SK-N-SH (cell line): ENCODE measurements at regions not wholly inside any gene's neighbourhood (a gene's known extent, or its start where the extent isn't known, plus 50 kb on each side); places are given as distances from the start of the nearest gene placed in this dataset.

Experiments
- CTCF ChIA-PET: fragments of 300-600, 350-600 bp; formaldehyde crosslinking; extraction: SDS; loops from one replicate; lab custom pipeline; 2021; lab: Yijun Ruan, JAX
- POLR2A ChIA-PET: fragments of 350-600 bp; sonication (Branson Sonifier 250); formaldehyde crosslinking; extraction: SDS; loops from one replicate; lab custom pipeline; 2020; ENCODE audit warnings: antibody characterized with exemption, inconsistent platforms; lab: Yijun Ruan, JAX
- DNase-seq: peaks from one replicate; pipeline ENCODE4 v3.0.0; 2012
- H2AFZ ChIP-seq: fragments of 200-600 bp; sonication (generic); 2 replicates; pipeline ENCODE4 v1.8.1; 2016; ENCODE audit warnings: antibody characterized with exemption, mild to moderate bottlenecking, low read depth
- H3F3A ChIP-seq: fragments of 200-600 bp; sonication (generic); replicated peaks from 2 replicates; pipeline ENCODE3; 2016; ENCODE audit warnings: antibody characterized with exemption, mild to moderate bottlenecking; ENCODE audit not compliant: insufficient read depth
- H3K27ac ChIP-seq, 2 experiments: fragments of 200-500 bp in 1 of 2; fragments of 200-600 bp in 1 of 2; sonication (Bioruptor generic) in 1 of 2; sonication (generic), shearing (Covaris generic) in 1 of 2; 2 replicates each; pipeline versions ENCODE4 v1.5.1 to v1.6.1; 2014 to 2016; ENCODE audit warnings: low read depth in 2 of 2, inconsistent platforms in 1 of 2, low read length in 1 of 2, mild to moderate bottlenecking in 1 of 2, mixed read lengths in 1 of 2
- H3K27me3 ChIP-seq: fragments of 200-600 bp; sonication (generic), shearing (Covaris generic); 2 replicates; pipeline ENCODE4 v1.6.1; 2016; ENCODE audit warnings: mixed run types; ENCODE audit not compliant: insufficient read depth
- H3K36me3 ChIP-seq, 2 experiments: fragments of 200-500 bp in 1 of 2; fragments of 200-600 bp in 1 of 2; sonication (Bioruptor generic) in 1 of 2; sonication (generic) in 1 of 2; replicated peaks in 1 of 2; 2 replicates each; pipeline versions ENCODE3 to v1.5.1; 2014 to 2016; ENCODE audit warnings: low read length in 1 of 2, mild to moderate bottlenecking in 1 of 2; ENCODE audit not compliant: insufficient read depth in 2 of 2, control insufficient read depth in 1 of 2
- H3K4me1 ChIP-seq, 2 experiments: fragments of 200-500 bp in 1 of 2; fragments of 200-600 bp in 1 of 2; sonication (Bioruptor generic) in 1 of 2; sonication (generic), shearing (Covaris generic) in 1 of 2; 2 replicates each; pipeline versions ENCODE4 v1.5.1 to v1.6.1; 2014 to 2016; ENCODE audit warnings: low read depth in 1 of 2, low read length in 1 of 2, mixed run types in 1 of 2; ENCODE audit not compliant: insufficient read depth in 2 of 2, control insufficient read depth in 1 of 2
- H3K4me2 ChIP-seq: fragments of 200-600 bp; sonication (generic), shearing (Covaris generic); 2 replicates; pipeline ENCODE4 v1.6.1; 2017; ENCODE audit warnings: mixed run types
- H3K4me3 ChIP-seq, 2 experiments: fragments of 200-500 bp in 1 of 2; fragments of 200-600 bp in 1 of 2; sonication (Bioruptor generic) in 1 of 2; sonication (generic), shearing (Covaris generic) in 1 of 2; 2 replicates each; pipeline versions ENCODE4 v1.5.1 to v1.8.1; 2014 to 2016; ENCODE audit warnings: low read depth in 2 of 2, inconsistent platforms in 1 of 2, low read length in 1 of 2, mild to moderate bottlenecking in 1 of 2, mixed read lengths in 1 of 2, moderate library complexity in 1 of 2
- H3K79me2 ChIP-seq: fragments of 200-600 bp; sonication (generic); 2 replicates; pipeline ENCODE4 v1.8.1; 2017; ENCODE audit warnings: mild to moderate bottlenecking; ENCODE audit not compliant: insufficient read depth
- H3K9ac ChIP-seq: fragments of 200-600 bp; sonication (generic); 2 replicates; pipeline ENCODE4 v1.6.1; 2017; ENCODE audit warnings: mixed run types
- H3K9me2 ChIP-seq: fragments of 200-600 bp; sonication (generic); 2 replicates; pipeline ENCODE4 v1.6.1; 2017; ENCODE audit warnings: mixed run types
- H3K9me3 ChIP-seq: fragments of 200-600 bp; sonication (generic); 2 replicates; pipeline ENCODE4 v1.6.1; 2017; ENCODE audit warnings: mixed run types, mild to moderate bottlenecking, moderate library complexity
- H4K20me1 ChIP-seq: fragments of 200-600 bp; sonication (generic); 2 replicates; pipeline ENCODE4 v1.6.1; 2017; ENCODE audit warnings: mild to moderate bottlenecking, mixed run types; ENCODE audit not compliant: insufficient read depth
- CHD2 ChIP-seq: fragments of 150-350 bp; IDR thresholded peaks from 2 replicates; pipeline ENCODE4 v1.6.1; 2018; ENCODE audit warnings: low read length; ENCODE audit not compliant: partially characterized antibody
- EP300 ChIP-seq, 2 experiments: IDR thresholded peaks; 2 replicates each; pipeline versions ENCODE4 v1.4.0 to v1.6.1; 2012; ENCODE audit warnings: borderline replicate concordance in 1 of 2, low read depth in 1 of 2, low read length in 1 of 2
- EZH2phosphoT487 ChIP-seq: fragments of 200-600 bp; sonication (generic); IDR thresholded peaks from 2 replicates; pipeline ENCODE4 v1.6.1; 2017; ENCODE audit warnings: low read depth, mixed run types, mild to moderate bottlenecking, antibody characterized with exemption, moderate library complexity, borderline replicate concordance
- FOSL2 ChIP-seq: IDR thresholded peaks from 2 replicates; pipeline ENCODE4 v1.4.0; 2012; ENCODE audit warnings: low read depth, mild to moderate bottlenecking, moderate library complexity, borderline replicate concordance
- FOXJ3 ChIP-seq: sonication (generic); formaldehyde crosslinking; IDR thresholded peaks from 2 replicates; pipeline ENCODE4 v1.5.1; 2020; ENCODE audit warnings: mild to moderate bottlenecking, missing genetic modification reagents
- GATA2 ChIP-seq: sonication (generic); formaldehyde crosslinking; IDR thresholded peaks from 2 replicates; pipeline ENCODE4 v1.5.0; 2020; ENCODE audit warnings: mild to moderate bottlenecking, missing genetic modification reagents
- JUND ChIP-seq: IDR thresholded peaks from 2 replicates; pipeline ENCODE4 v1.4.0; 2012
- MAX ChIP-seq: IDR thresholded peaks from 2 replicates; pipeline ENCODE4 v1.4.0; 2012; ENCODE audit warnings: low read depth
- NFIC ChIP-seq: IDR thresholded peaks from 2 replicates; pipeline ENCODE4 v1.4.0; 2012; ENCODE audit warnings: borderline replicate concordance
- NRF1 ChIP-seq: IDR thresholded peaks from 2 replicates; pipeline ENCODE4 v1.6.1; 2012; ENCODE audit warnings: low read depth, mild to moderate bottlenecking, low read length
- PBX3 ChIP-seq: IDR thresholded peaks from 2 replicates; pipeline ENCODE4; 2012
- RFX5 ChIP-seq: IDR thresholded peaks from 2 replicates; pipeline ENCODE4 v1.6.1; 2012; ENCODE audit warnings: mild to moderate bottlenecking, improper control_type of control experiment, low read length
- RXRA ChIP-seq: IDR thresholded peaks from 2 replicates; pipeline ENCODE4 v1.4.0; 2012; ENCODE audit warnings: low read depth, mild to moderate bottlenecking, borderline replicate concordance
- SIN3A ChIP-seq: IDR thresholded peaks from 2 replicates; pipeline ENCODE4 v1.6.1; 2012; ENCODE audit warnings: low read depth, mild to moderate bottlenecking, low read length, moderate library complexity, borderline replicate concordance
- SMC3 ChIP-seq: IDR thresholded peaks from 2 replicates; pipeline ENCODE4 v1.6.1; 2012; ENCODE audit warnings: low read depth, low read length, improper control_type of control experiment
- TAF1 ChIP-seq: IDR thresholded peaks from 2 replicates; pipeline ENCODE4 v1.6.1; 2012; ENCODE audit warnings: low read depth, mild to moderate bottlenecking, low read length, moderate library complexity, borderline replicate concordance
- YY1 ChIP-seq: IDR thresholded peaks from 2 replicates; pipeline ENCODE4 v1.4.0; 2012; ENCODE audit warnings: low read depth, mild to moderate bottlenecking
- WGBS: methylation state at CpG from one replicate; pipeline ENCODE4 v1.1.6; 2017; ENCODE audit warnings: low lambda C conversion rate; 5-methylcytosine and 5-hydroxymethylcytosine counted together
- TF ChIP-seq, protein P1 (sequence below): IDR thresholded peaks from 2 replicates; pipeline ENCODE4 v1.4.0; 2012; ENCODE audit warnings: low read depth, borderline replicate concordance

DNA sequence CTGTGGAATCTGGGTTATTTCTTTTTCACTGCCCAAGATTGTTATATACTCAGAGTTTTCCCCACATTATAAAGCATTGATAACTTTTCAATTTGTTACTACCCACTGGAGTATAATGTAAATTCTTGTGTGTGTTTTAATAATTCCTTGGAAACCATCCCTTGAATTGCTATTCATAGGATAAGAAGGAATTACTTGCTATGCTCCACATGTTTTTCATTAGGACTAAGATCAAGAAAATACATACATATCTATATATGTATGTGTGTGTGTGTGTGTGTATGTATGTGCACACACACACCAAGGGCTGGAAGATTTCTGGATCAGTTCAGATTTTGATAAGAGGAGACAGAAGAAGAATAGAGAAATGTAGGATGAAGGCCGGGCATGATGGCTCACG is 206.4 kb upstream of the JADE1 start:
- DNase-seq: no peak
- POLR2A ChIA-PET: no interaction called here
- H3K4me1 ChIP-seq: peaks cover 21 to 22% of the 10 kb centered on the region in 2 experiments
- H3K4me3 ChIP-seq: no peak overlapping the region
- no peaks in the 10 kb centered on the region for H3K36me3 ChIP-seq
- peak overlapping the region in 1 of 2 experiments; percentile 36; a peak in 1 of 4 replicates for H3K27ac ChIP-seq
- no peak overlapping the region for H3K9ac ChIP-seq
- no peaks in the 10 kb centered on the region for H3K9me2 ChIP-seq
- peaks cover 17% of the 10 kb centered on the region for H3F3A ChIP-seq
- H2AFZ ChIP-seq: no peak overlapping the region
- TF ChIP-seq CHD2 (no peak), SMC3 (no peak), RXRA (no peak), MAX (no peak), FOSL2 (no peak), EZH2phosphoT487 (no peak), RFX5 (no peak), NRF1 (no peak), PBX3 (no peak), SIN3A (no peak), FOXJ3 (CRISPR knock-in tag) (no peak), EP300 (IDR thresholded peaks at IDR 0.05; ENCODE audit: borderline replicate concordance in 1 of 2, low read depth in 1 of 2, low read length in 1 of 2) (no peak), NFIC (no peak)
- TF ChIP-seq, protein P1, sequence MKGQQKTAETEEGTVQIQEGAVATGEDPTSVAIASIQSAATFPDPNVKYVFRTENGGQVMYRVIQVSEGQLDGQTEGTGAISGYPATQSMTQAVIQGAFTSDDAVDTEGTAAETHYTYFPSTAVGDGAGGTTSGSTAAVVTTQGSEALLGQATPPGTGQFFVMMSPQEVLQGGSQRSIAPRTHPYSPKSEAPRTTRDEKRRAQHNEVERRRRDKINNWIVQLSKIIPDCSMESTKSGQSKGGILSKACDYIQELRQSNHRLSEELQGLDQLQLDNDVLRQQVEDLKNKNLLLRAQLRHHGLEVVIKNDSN: no peak
- no peaks in the 10 kb centered on the region for H3K9me3 ChIP-seq
- no peaks in the 10 kb centered on the region for H4K20me1 ChIP-seq
- CTCF ChIA-PET: no interaction called here
- H3K27me3 ChIP-seq: no peaks in the 10 kb centered on the region
- H3K79me2 ChIP-seq: no peaks in the 10 kb centered on the region
- no peak overlapping the region for H3K4me2 ChIP-seq
- 93% methylated on average over 2 of the region's 2 CpGs for WGBS

DNA sequence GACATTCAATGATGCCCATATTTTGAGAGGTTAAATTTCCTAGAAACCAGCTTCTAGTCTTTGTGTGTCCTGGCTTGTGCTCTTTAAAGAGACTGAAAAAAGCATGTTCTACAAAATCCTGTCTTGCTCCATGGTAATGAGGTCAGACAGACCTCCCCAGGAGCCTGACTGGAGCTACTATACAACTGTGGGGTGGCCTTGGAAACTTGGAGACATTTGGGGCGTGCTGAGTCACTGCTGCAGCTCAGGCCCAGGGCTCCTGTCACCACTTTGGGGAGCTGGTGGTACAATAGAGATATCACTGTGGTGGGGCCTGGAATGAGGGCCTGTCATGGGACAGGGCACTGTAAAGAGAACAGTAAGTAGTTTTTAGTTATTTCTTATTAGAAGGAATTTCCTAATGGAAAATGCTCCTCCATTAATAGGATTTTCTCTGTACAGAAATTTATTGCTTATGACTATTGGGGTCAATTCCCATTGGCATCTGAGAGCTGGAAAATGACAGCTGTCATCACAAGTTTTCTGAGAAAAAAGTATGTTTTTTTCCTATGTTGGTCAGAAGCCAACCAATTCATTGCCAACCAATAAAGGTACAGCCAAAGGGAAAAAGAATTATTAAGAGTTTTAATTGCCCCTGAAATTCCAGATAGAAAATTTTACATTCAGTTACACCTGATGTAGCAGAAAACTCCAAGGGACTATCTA is 207.4 kb upstream of the JADE1 start:
- H2AFZ ChIP-seq: peak overlapping the region; percentile 86; the same call in 1 of the 2 replicates
- POLR2A ChIA-PET: no interaction called here
- H3K4me3 ChIP-seq: no peak overlapping the region
- H3K27ac ChIP-seq: peak overlapping the region; percentile 61 to 79
- peaks cover 17% of the 10 kb centered on the region for H3F3A ChIP-seq
- no peak for DNase-seq
- H3K9ac ChIP-seq: peak overlapping the region; percentile 29; the same call in 1 of the 2 replicates
- CTCF ChIA-PET: interaction anchor here (2.4 kb wide), 1 partner anchor 147 kb away, joined by 8 read pairs; no protein-coding TSS in a partner anchor
- no peaks in the 10 kb centered on the region for H4K20me1 ChIP-seq
- WGBS: 63% methylated on average over 1 of the region's 1 CpG
- H3K4me2 ChIP-seq: peak overlapping the region; percentile 72
- TF ChIP-seq JUND: no peak
- no peak for TF ChIP-seq SMC3
- no peak for TF ChIP-seq TAF1
- TF ChIP-seq NFIC: no peak
- no peak for TF ChIP-seq YY1
- TF ChIP-seq PBX3: peak; percentile 3; the same call in 1 of the 2 replicates
- TF ChIP-seq EP300 (IDR thresholded peaks at IDR 0.05; ENCODE audit: borderline replicate concordance in 1 of 2, low read depth in 1 of 2, low read length in 1 of 2): no peak
- no peak for TF ChIP-seq GATA2
- TF ChIP-seq, all 33 proteins: peak for 1
- no peaks in the 10 kb centered on the region for H3K9me2 ChIP-seq
- no peaks in the 10 kb centered on the region for H3K9me3 ChIP-seq
- H3K79me2 ChIP-seq: no peaks in the 10 kb centered on the region
- H3K36me3 ChIP-seq: no peaks in the 10 kb centered on the region
- no peaks in the 10 kb centered on the region for H3K27me3 ChIP-seq
- H3K4me1 ChIP-seq: peaks cover 21 to 22% of the 10 kb centered on the region in 2 experiments
